ENCODE measurements at regions not wholly inside any gene's neighbourhood (a gene's known extent, or its start where the extent isn't known, plus 50 kb on each side); places are given as distances from the start of the nearest gene placed in this dataset.

GRCh38 chr16:79977940-79978836 is 377.7 kb upstream of the MAF start:
- no peak for TF ChIP-seq POLR2AphosphoS5 (IDR thresholded peaks at IDR 0.05; ENCODE audit: low read depth, low read length)
- TF ChIP-seq POLR2A (IDR thresholded peaks at IDR 0.05; ENCODE audit: low read depth, low read length), result no peak
- no peak for TF ChIP-seq TAF1 (IDR thresholded peaks at IDR 0.05; ENCODE audit: low read depth, low read length)
- TF ChIP-seq POU2F2 (IDR thresholded peaks at IDR 0.05; ENCODE audit: low read depth, low read length), result no peak
